Fibroblast of skin of left biceps (primary cell): ENCODE measurements at regions not wholly inside any gene's neighbourhood (a gene's known extent, or its start where the extent isn't known, plus 50 kb on each side); places are given as distances from the start of the nearest gene placed in this dataset.
"Not testable (repeated sequence)": the region's sequence is repeated elsewhere in the genome, so short reads cannot be mapped to it uniquely, and the experiment has no call there.

Experiments
- DNase-seq, 2 experiments: peaks; one replicate each; pipeline ENCODE4 v3.0.0-alpha.2; 2013; ENCODE audit warnings: low read depth in 2 of 2

- DNase-seq: no peak
These were observed 128.0 kb upstream of the MYO3A start for GRCh38 chr10:25805986-25806385.

- no peak for DNase-seq
These were observed 125.7 kb upstream of the MYO3A start for GRCh38 chr10:25808372-25808771.

- DNase-seq: no peak
These were observed 122.9 kb upstream of the MYO3A start for GRCh38 chr10:25811052-25811685.

- DNase-seq: no peak
These were observed 120.5 kb upstream of the MYO3A start for GRCh38 chr10:25813511-25813910.

GRCh38 chr10:25815236-25815635 lies 118.8 kb upstream of the MYO3A start:
- no peak for DNase-seq

GRCh38 chr10:25815999-25816768 lies 117.8 kb upstream of the MYO3A start:
- DNase-seq: no peak

GRCh38 chr10:25817200-25817599 lies 116.8 kb upstream of the MYO3A start:
- DNase-seq: no peak

- DNase-seq: no peak
These were observed 115.3 kb upstream of the MYO3A start for GRCh38 chr10:25818751-25819150.

GRCh38 chr10:25820472-25820871 lies 113.6 kb upstream of the MYO3A start:
- no peak for DNase-seq

GRCh38 chr10:25820874-25821273 lies 113.2 kb upstream of the MYO3A start:
- DNase-seq: no peak

- no peak for DNase-seq
These were observed 110.0 kb upstream of the MYO3A start for GRCh38 chr10:25824050-25824449.

GRCh38 chr10:25828475-25828874 lies 105.6 kb upstream of the MYO3A start:
- DNase-seq: no peak

- no peak for DNase-seq
These were observed 102.9 kb upstream of the MYO3A start for GRCh38 chr10:25831080-25831479.

GRCh38 chr10:25839683-25840082 lies 94.3 kb upstream of the MYO3A start:
- no peak for DNase-seq

- DNase-seq: not testable (repeated sequence)
These were observed 93.2 kb upstream of the MYO3A start for GRCh38 chr10:25840875-25841274.

GRCh38 chr10:25842146-25842545 lies 91.9 kb upstream of the MYO3A start:
- no peak for DNase-seq

GRCh38 chr10:25843551-25844170 lies 90.4 kb upstream of the MYO3A start:
- DNase-seq: no peak

- DNase-seq: not testable (repeated sequence)
These were observed 89.3 kb upstream of the MYO3A start for GRCh38 chr10:25844716-25845115.

GRCh38 chr10:25849268-25849667 lies 84.8 kb upstream of the MYO3A start:
- DNase-seq: no peak

GRCh38 chr10:25849988-25850387 lies 84.0 kb upstream of the MYO3A start:
- no peak for DNase-seq

GRCh38 chr10:25851548-25851947 lies 82.5 kb upstream of the MYO3A start:
- no peak for DNase-seq

GRCh38 chr10:25852364-25852941 lies 81.6 kb upstream of the MYO3A start:
- no peak for DNase-seq

- no peak for DNase-seq
These were observed 76.0 kb upstream of the MYO3A start for GRCh38 chr10:25858076-25858475.
